ENCODE measurements at regions not wholly inside any gene's neighbourhood (a gene's known extent, or its start where the extent isn't known, plus 50 kb on each side); places are given as distances from the start of the nearest gene placed in this dataset.

DNA sequence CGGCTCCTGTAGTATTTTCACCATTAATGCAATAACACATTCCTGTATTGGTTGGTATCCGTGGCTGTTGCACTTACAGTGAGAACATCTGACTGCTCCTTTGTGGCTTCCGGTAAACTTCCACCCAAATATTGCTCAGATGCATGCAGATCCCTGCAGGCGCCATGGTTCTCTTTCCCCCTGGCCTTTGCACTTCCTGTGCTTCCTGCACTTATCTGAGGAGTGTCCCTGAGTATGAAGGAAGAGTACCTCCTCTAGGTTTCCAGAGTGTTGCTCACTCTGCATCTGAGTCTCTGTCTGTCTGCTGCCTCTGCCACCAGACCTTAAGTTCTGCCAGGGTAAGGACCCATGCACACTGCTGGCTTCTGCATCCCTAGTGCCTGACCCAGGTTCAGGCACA lies 117.2 kb upstream of the SLC34A2 start:
- TF ChIP-seq SUZ12 (IDR thresholded peaks at IDR 0.05; ENCODE audit: extremely low read depth, insufficient read depth, insufficient read length) (no peak), YY1 (IDR thresholded peaks at IDR 0.05; ENCODE audit: insufficient read depth, insufficient read length) (no peak)
